WTC11 (cell line): ENCODE measurements at regions not wholly inside any gene's neighbourhood (a gene's known extent, or its start where the extent isn't known, plus 50 kb on each side); places are given as distances from the start of the nearest gene placed in this dataset.
"Not testable (repeated sequence)": the region's sequence is repeated elsewhere in the genome, so short reads cannot be mapped to it uniquely, and the experiment has no call there.

Experiments
- ATAC-seq: fragments of 200-7000 bp; cut with Tn5 transposase; 2 replicates; pipeline ENCODE4 v1.10.0; 2021; ENCODE audit warnings: mild to moderate bottlenecking, moderate library complexity
- CTCF ChIA-PET: fragments of 300-600 bp; sonication (Branson Sonifier 250); formaldehyde crosslinking; loops from one replicate; lab custom pipeline; 2021; ENCODE audit warnings: antibody characterized with exemption; lab: Charles Lee
- POLR2A ChIA-PET: fragments of 350-600 bp; sonication (Branson Sonifier 250); formaldehyde crosslinking; loops from one replicate; lab custom pipeline; 2021; ENCODE audit warnings: antibody characterized with exemption; lab: Charles Lee
- DNase-seq: peaks from one replicate; pipeline ENCODE4 v3.0.0; 2021; ENCODE audit warnings: low spot score
- H3K27ac Mint-ChIP-seq: 2 replicates; pipeline ENCODE4 v1.8.0; 2021; ENCODE audit warnings: mixed read lengths
- H3K27me3 Mint-ChIP-seq: 2 replicates; pipeline ENCODE4 v1.8.0; 2021; ENCODE audit warnings: low read depth, mild to moderate bottlenecking, moderate library complexity, mixed read lengths
- H3K36me3 Mint-ChIP-seq: 2 replicates; pipeline ENCODE4 v1.8.0; 2021; ENCODE audit warnings: mixed read lengths
- H3K4me1 Mint-ChIP-seq: 2 replicates; pipeline ENCODE4 v1.8.0; 2022; ENCODE audit warnings: mixed read lengths
- H3K4me3 Mint-ChIP-seq: 2 replicates; pipeline ENCODE4 v1.8.0; 2021; ENCODE audit warnings: mild to moderate bottlenecking, moderate library complexity, mixed read lengths
- H3K9me3 Mint-ChIP-seq: 2 replicates; pipeline ENCODE4 v1.8.0; 2021; ENCODE audit warnings: mixed read lengths
- ATF1 ChIP-seq: sonication (generic); formaldehyde crosslinking; IDR thresholded peaks from 2 replicates; pipeline ENCODE4 v1.8.1; 2023; ENCODE audit warnings: mild to moderate bottlenecking, moderate library complexity, missing genetic modification reagents
- CBFB ChIP-seq: sonication (generic); formaldehyde crosslinking; IDR thresholded peaks from 2 replicates; pipeline ENCODE4 v1.8.1; 2022; ENCODE audit warnings: mild to moderate bottlenecking, low read depth, missing genetic modification reagents
- CREM ChIP-seq: sonication (generic); formaldehyde crosslinking; IDR thresholded peaks from 2 replicates; pipeline ENCODE4 v1.8.1; 2022; ENCODE audit warnings: mild to moderate bottlenecking, missing genetic modification reagents, moderate library complexity
- ELF4 ChIP-seq: sonication (generic); formaldehyde crosslinking; IDR thresholded peaks from 2 replicates; pipeline ENCODE4 v1.8.1; 2022; ENCODE audit warnings: low read depth, mild to moderate bottlenecking, moderate library complexity, missing genetic modification reagents
- EMX1 ChIP-seq: fragments of 250-450 bp; sonication (Bioruptor Pico); IDR thresholded peaks from 2 replicates; pipeline ENCODE4 v1.8.0; 2021; ENCODE audit warnings: mild to moderate bottlenecking
- FOXK1 ChIP-seq: sonication (generic); formaldehyde crosslinking; IDR thresholded peaks from 2 replicates; pipeline ENCODE4 v1.8.0; 2022; ENCODE audit warnings: mild to moderate bottlenecking, moderate library complexity, missing genetic modification reagents
- IRF2 ChIP-seq: sonication (generic); formaldehyde crosslinking; IDR thresholded peaks from 2 replicates; pipeline ENCODE4 v1.8.0; 2022; ENCODE audit warnings: low read depth, missing genetic modification reagents, borderline replicate concordance
- JAZF1 ChIP-seq: fragments of 250-450 bp; sonication (Bioruptor Pico); IDR thresholded peaks from 2 replicates; pipeline ENCODE4 v1.9.0; 2021; ENCODE audit warnings: moderate library complexity, mild to moderate bottlenecking, inconsistent platforms
- JUN ChIP-seq: sonication (generic); formaldehyde crosslinking; IDR thresholded peaks from 2 replicates; pipeline ENCODE4 v1.8.0; 2023; ENCODE audit warnings: mild to moderate bottlenecking, missing genetic modification reagents
- KAT7 ChIP-seq: sonication (generic); formaldehyde crosslinking; IDR thresholded peaks from 2 replicates; pipeline ENCODE4 v1.8.1; 2023; ENCODE audit warnings: missing genetic modification reagents, mild to moderate bottlenecking, borderline replicate concordance
- NR1H2 ChIP-seq: sonication (generic); formaldehyde crosslinking; IDR thresholded peaks from 2 replicates; pipeline ENCODE4 v1.9.0; 2021; ENCODE audit warnings: mild to moderate bottlenecking, moderate library complexity, missing genetic modification reagents
- NR2C2 ChIP-seq: sonication (generic); formaldehyde crosslinking; IDR thresholded peaks from 2 replicates; pipeline ENCODE4 v1.8.0; 2022; ENCODE audit warnings: mild to moderate bottlenecking, missing genetic modification reagents
- SOX15 ChIP-seq: fragments of 250-450 bp; sonication (Bioruptor Pico); IDR thresholded peaks from 2 replicates; pipeline ENCODE4 v1.9.0; 2021; ENCODE audit warnings: mild to moderate bottlenecking
- SP1 ChIP-seq: sonication (generic); formaldehyde crosslinking; conservative IDR thresholded peaks from 2 replicates; pipeline ENCODE4 v1.8.1; 2022; ENCODE audit warnings: missing genetic modification reagents
- TEAD4 ChIP-seq: sonication (generic); formaldehyde crosslinking; IDR thresholded peaks from 2 replicates; pipeline ENCODE4 v1.8.0; 2022; ENCODE audit warnings: mild to moderate bottlenecking, missing genetic modification reagents
- ZNF138 ChIP-seq: sonication (generic); formaldehyde crosslinking; conservative IDR thresholded peaks from 2 replicates; pipeline ENCODE4 v1.8.1; 2022; ENCODE audit warnings: mild to moderate bottlenecking, moderate library complexity, missing genetic modification reagents
- ZNF219 ChIP-seq: sonication (generic); formaldehyde crosslinking; IDR thresholded peaks from 2 replicates; pipeline ENCODE4 v1.8.0; 2023; ENCODE audit warnings: missing genetic modification reagents, mild to moderate bottlenecking, borderline replicate concordance
- ZNF232 ChIP-seq: sonication (generic); formaldehyde crosslinking; IDR thresholded peaks from 2 replicates; pipeline ENCODE4 v1.8.0; 2022; ENCODE audit warnings: mild to moderate bottlenecking, missing genetic modification reagents
- ZNF263 ChIP-seq: sonication (generic); formaldehyde crosslinking; IDR thresholded peaks from 2 replicates; pipeline ENCODE4 v1.8.1; 2022; ENCODE audit warnings: low read depth, mild to moderate bottlenecking, moderate library complexity, missing genetic modification reagents
- ZNF416 ChIP-seq: fragments of 250-450 bp; sonication (Bioruptor Pico); IDR thresholded peaks from 2 replicates; pipeline ENCODE4 v1.9.0; 2021; ENCODE audit warnings: mild to moderate bottlenecking, inconsistent platforms
- ZNF423 ChIP-seq: fragments of 250-450 bp; sonication (Bioruptor Pico); IDR thresholded peaks from 2 replicates; pipeline ENCODE4 v2.1.2; 2022; ENCODE audit warnings: mild to moderate bottlenecking, moderate library complexity
- ZNF671 ChIP-seq: fragments of 250-450 bp; sonication (Bioruptor Pico); IDR thresholded peaks from 2 replicates; pipeline ENCODE4 v1.8.0; 2021; ENCODE audit warnings: mild to moderate bottlenecking
- TF ChIP-seq, protein P1 (sequence below): sonication (generic); formaldehyde crosslinking; IDR thresholded peaks from 2 replicates; pipeline ENCODE4 v1.8.1; 2023; ENCODE audit warnings: mild to moderate bottlenecking, moderate library complexity, missing genetic modification reagents
- TF ChIP-seq, protein P2 (sequence below): sonication (generic); formaldehyde crosslinking; conservative IDR thresholded peaks from 2 replicates; pipeline ENCODE4 v1.8.1; 2022; ENCODE audit warnings: mild to moderate bottlenecking, missing genetic modification reagents
- TF ChIP-seq, protein P3 (sequence below): sonication (generic); formaldehyde crosslinking; IDR thresholded peaks from 2 replicates; pipeline ENCODE4 v1.8.1; 2023; ENCODE audit warnings: mild to moderate bottlenecking, missing genetic modification reagents, moderate library complexity
- TF ChIP-seq, protein P4 (sequence below): sonication (generic); formaldehyde crosslinking; IDR thresholded peaks from 2 replicates; pipeline ENCODE4 v1.8.1; 2022; ENCODE audit warnings: missing genetic modification reagents, borderline replicate concordance
- TF ChIP-seq, protein P5 (sequence below): sonication (generic); formaldehyde crosslinking; IDR thresholded peaks from 2 replicates; pipeline ENCODE4 v1.8.0; 2023; ENCODE audit warnings: mild to moderate bottlenecking, missing genetic modification reagents

DNA sequence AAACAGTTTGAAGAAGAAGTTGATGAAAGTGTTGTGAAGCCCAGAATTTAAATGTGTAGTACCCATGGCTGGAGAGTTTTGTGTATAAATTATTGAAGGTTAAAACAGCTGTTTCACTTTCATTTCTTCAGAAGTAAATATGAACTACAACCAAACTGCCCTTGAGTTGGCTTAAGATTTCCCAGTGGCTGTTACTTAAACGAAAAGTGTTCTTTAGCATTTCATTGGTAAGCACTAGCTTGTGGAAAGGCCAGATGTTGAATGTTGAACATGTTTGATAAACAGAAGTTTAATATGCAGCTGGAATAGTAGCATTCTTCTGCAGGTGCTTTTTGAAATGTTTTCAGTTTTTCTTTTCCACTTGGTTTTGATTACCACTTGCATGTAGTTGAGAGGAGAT is 83.2 kb upstream of the TNRC6B start:
- Mint-ChIP-seq H3K36me3 (no peaks in the 10 kb centered on the region), H3K4me1 (no peaks in the 10 kb centered on the region), H3K27me3 (no peaks in the 10 kb centered on the region), H3K4me3 (no peak overlapping the region), H3K27ac (no peak overlapping the region), H3K9me3 (peaks cover 7% of the 10 kb centered on the region; the same call in 1 of the 2 replicates)
- DNase-seq (no peak), ATAC-seq (no peak)
- ChIA-PET POLR2A (no interaction called here), CTCF (no interaction called here)
- no peak for TF ChIP-seq SP1
- TF ChIP-seq KAT7: no peak
- TF ChIP-seq, protein P1, sequence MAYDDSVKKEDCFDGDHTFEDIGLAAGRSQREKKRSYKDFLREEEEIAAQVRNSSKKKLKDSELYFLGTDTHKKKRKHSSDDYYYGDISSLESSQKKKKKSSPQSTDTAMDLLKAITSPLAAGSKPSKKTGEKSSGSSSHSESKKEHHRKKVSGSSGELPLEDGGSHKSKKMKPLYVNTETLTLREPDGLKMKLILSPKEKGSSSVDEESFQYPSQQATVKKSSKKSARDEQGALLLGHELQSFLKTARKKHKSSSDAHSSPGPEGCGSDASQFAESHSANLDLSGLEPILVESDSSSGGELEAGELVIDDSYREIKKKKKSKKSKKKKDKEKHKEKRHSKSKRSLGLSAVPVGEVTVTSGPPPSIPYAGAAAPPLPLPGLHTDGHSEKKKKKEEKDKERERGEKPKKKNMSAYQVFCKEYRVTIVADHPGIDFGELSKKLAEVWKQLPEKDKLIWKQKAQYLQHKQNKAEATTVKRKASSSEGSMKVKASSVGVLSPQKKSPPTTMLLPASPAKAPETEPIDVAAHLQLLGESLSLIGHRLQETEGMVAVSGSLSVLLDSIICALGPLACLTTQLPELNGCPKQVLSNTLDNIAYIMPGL (CRISPR knock-in tag): no peak
- TF ChIP-seq ZNF263 (CRISPR knock-in tag): no peak

DNA sequence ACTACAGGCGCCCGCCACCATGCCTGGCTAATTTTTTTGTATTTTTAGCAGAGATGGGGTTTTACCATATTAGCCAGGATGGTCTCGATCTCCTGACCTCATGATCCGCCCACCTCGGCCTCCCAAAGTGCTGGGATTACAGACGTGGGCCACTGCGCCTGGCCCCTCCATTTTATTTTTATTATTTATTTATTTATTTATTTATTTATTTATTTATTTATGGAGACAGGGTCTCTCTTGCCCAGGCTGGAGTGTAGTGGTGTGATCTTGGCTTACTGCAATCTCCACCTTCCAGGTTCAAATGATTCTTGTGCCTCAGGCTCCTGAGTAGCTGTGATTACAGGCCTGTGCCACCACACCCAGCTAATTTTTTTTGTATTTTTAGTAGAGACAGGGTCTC is 77.8 kb upstream of the TNRC6B start:
- H3K9me3 Mint-ChIP-seq, H3K27me3 Mint-ChIP-seq, CTCF ChIA-PET, POLR2A ChIA-PET, H3K36me3 Mint-ChIP-seq, DNase-seq, ATAC-seq, H3K27ac Mint-ChIP-seq, H3K4me3 Mint-ChIP-seq: not testable (repeated sequence)
- peaks cover 16% of the 10 kb centered on the region for H3K4me1 Mint-ChIP-seq

DNA sequence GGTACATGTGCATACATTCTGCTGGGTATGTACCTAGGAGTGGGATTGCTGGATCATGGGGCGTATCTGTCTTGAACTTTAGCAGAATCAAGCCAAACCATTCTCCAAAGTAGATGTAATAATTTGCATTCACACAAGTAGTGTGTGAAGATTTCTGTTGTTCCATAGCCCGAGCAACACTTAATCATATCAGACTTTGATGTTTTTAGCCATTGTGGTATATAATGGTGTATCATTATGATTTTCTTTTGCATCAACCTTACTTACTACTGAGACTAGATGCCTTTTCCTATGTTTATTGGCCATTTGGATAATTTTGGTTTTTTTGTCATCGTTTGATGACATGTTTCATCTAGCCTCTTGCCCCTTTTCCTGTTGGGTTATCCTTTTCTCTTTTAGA is 72.0 kb upstream of the TNRC6B start:
- H3K27me3 Mint-ChIP-seq: no peaks in the 10 kb centered on the region
- no peak overlapping the region for H3K27ac Mint-ChIP-seq
- no peak for DNase-seq
- TF ChIP-seq SOX15 (CRISPR knock-in tag): no peak
- TF ChIP-seq ZNF671 (CRISPR knock-in tag): no peak
- no peak for TF ChIP-seq NR2C2 (CRISPR knock-in tag)
- TF ChIP-seq FOXK1: no peak
- no peak for TF ChIP-seq JUN (CRISPR knock-in tag)
- no peak for TF ChIP-seq EMX1
- TF ChIP-seq ZNF138 (CRISPR knock-in tag): no peak
- TF ChIP-seq, protein P2, sequence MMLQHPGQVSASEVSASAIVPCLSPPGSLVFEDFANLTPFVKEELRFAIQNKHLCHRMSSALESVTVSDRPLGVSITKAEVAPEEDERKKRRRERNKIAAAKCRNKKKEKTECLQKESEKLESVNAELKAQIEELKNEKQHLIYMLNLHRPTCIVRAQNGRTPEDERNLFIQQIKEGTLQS (CRISPR knock-in tag): no peak
- TF ChIP-seq IRF2: no peak
- no peak for TF ChIP-seq ZNF423 (CRISPR knock-in tag)
- no peak for TF ChIP-seq ZNF232
- TF ChIP-seq, protein P3, sequence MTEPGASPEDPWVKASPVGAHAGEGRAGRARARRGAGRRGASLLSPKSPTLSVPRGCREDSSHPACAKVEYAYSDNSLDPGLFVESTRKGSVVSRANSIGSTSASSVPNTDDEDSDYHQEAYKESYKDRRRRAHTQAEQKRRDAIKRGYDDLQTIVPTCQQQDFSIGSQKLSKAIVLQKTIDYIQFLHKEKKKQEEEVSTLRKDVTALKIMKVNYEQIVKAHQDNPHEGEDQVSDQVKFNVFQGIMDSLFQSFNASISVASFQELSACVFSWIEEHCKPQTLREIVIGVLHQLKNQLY (CRISPR knock-in tag): no peak
- TF ChIP-seq TEAD4 (CRISPR knock-in tag): no peak
- TF ChIP-seq ZNF219 (CRISPR knock-in tag): no peak
- TF ChIP-seq SP1: no peak
- TF ChIP-seq CBFB (CRISPR knock-in tag): no peak
- TF ChIP-seq ELF4: no peak
- no peak for TF ChIP-seq ZNF416
- POLR2A ChIA-PET: no interaction called here
- CTCF ChIA-PET: no interaction called here
- H3K4me3 Mint-ChIP-seq: no peak overlapping the region
- no peak for ATAC-seq
- peaks cover 17% of the 10 kb centered on the region for H3K4me1 Mint-ChIP-seq
- H3K9me3 Mint-ChIP-seq: no peaks in the 10 kb centered on the region
- H3K36me3 Mint-ChIP-seq: no peaks in the 10 kb centered on the region

DNA sequence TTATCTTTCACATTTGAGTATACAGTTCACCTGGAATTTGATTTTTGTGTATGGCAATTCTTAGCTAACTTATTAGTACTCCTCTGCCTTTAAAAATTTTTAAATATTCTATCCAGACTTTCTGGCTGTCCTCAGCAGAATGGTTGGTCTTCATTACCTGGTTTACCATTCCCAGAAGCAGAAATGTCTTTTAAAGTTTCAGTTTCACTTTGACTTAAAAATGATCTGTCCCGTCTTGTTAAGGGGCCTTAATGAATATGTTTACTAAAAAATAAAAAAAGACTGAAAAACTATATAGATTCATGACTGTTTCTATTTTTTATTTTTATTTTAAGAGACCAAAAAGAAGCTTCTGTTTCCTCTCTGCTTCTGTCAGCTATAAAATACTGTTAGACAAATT is 70.5 kb upstream of the TNRC6B start:
- CTCF ChIA-PET: no interaction called here
- no peak overlapping the region for H3K4me3 Mint-ChIP-seq
- TF ChIP-seq FOXK1: no peak
- TF ChIP-seq CREM (CRISPR knock-in tag): no peak
- TF ChIP-seq JAZF1: no peak
- TF ChIP-seq, protein P4, sequence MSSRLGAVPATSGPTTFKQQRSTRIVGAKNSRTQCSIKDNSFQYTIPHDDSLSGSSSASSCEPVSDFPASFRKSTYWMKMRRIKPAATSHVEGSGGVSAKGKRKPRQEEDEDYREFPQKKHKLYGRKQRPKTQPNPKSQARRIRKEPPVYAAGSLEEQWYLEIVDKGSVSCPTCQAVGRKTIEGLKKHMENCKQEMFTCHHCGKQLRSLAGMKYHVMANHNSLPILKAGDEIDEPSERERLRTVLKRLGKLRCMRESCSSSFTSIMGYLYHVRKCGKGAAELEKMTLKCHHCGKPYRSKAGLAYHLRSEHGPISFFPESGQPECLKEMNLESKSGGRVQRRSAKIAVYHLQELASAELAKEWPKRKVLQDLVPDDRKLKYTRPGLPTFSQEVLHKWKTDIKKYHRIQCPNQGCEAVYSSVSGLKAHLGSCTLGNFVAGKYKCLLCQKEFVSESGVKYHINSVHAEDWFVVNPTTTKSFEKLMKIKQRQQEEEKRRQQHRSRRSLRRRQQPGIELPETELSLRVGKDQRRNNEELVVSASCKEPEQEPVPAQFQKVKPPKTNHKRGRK (CRISPR knock-in tag): no peak
- TF ChIP-seq ATF1 (CRISPR knock-in tag): no peak
- no peak for TF ChIP-seq NR1H2 (CRISPR knock-in tag)
- TF ChIP-seq, protein P5, sequence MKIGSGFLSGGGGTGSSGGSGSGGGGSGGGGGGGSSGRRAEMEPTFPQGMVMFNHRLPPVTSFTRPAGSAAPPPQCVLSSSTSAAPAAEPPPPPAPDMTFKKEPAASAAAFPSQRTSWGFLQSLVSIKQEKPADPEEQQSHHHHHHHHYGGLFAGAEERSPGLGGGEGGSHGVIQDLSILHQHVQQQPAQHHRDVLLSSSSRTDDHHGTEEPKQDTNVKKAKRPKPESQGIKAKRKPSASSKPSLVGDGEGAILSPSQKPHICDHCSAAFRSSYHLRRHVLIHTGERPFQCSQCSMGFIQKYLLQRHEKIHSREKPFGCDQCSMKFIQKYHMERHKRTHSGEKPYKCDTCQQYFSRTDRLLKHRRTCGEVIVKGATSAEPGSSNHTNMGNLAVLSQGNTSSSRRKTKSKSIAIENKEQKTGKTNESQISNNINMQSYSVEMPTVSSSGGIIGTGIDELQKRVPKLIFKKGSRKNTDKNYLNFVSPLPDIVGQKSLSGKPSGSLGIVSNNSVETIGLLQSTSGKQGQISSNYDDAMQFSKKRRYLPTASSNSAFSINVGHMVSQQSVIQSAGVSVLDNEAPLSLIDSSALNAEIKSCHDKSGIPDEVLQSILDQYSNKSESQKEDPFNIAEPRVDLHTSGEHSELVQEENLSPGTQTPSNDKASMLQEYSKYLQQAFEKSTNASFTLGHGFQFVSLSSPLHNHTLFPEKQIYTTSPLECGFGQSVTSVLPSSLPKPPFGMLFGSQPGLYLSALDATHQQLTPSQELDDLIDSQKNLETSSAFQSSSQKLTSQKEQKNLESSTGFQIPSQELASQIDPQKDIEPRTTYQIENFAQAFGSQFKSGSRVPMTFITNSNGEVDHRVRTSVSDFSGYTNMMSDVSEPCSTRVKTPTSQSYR: no peak

More for the DNA sequence above, 70.5 kb upstream of the TNRC6B start:
- no peaks in the 10 kb centered on the region for H3K36me3 Mint-ChIP-seq
- POLR2A ChIA-PET: no interaction called here
- DNase-seq: no peak
- no peak overlapping the region for H3K27ac Mint-ChIP-seq
- no peak for ATAC-seq
- H3K4me1 Mint-ChIP-seq: peaks cover 8% of the 10 kb centered on the region; the same call in 1 of the 2 replicates
- H3K9me3 Mint-ChIP-seq: no peaks in the 10 kb centered on the region
- H3K27me3 Mint-ChIP-seq: no peaks in the 10 kb centered on the region
